NCI-H510A treated with DMSO at 0.1 percent for 48 hours (cell line): ENCODE measurements at regions not wholly inside any gene's neighbourhood (a gene's known extent, or its start where the extent isn't known, plus 50 kb on each side); places are given as distances from the start of the nearest gene placed in this dataset.

Experiments used
- DNase-seq: peaks from one replicate; lab custom pipeline; 2025; lab: John Stamatoyannopoulos, UW

GRCh38 chr21:28750565-28750964 is 242.1 kb downstream of the LTN1 start:
- no peak for DNase-seq

GRCh38 chr21:28749536-28749935 is 243.1 kb downstream of the LTN1 start:
- no peak for DNase-seq

- DNase-seq: no peak
Measured at GRCh38 chr21:28747464-28747863, 245.2 kb downstream of the LTN1 start.

DNA sequence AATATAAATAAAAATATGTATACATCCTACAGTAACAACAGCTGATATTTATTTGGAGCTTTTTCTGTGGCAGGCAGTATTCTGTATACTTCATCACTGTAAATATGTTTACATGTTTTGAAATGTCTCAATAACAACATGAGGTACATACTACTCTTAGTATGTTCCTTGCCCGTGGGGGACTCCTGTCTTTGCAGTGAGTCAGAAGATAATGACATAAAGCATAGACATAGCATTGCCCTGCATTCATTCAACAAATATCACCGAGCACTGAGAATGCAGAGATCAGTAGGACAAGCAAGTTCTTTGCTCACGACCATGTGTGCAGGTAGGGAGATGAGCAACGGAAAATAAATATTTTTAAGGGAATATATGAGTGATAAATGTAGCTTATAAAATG is 246.5 kb downstream of the LTN1 start:
- DNase-seq: no peak

DNA sequence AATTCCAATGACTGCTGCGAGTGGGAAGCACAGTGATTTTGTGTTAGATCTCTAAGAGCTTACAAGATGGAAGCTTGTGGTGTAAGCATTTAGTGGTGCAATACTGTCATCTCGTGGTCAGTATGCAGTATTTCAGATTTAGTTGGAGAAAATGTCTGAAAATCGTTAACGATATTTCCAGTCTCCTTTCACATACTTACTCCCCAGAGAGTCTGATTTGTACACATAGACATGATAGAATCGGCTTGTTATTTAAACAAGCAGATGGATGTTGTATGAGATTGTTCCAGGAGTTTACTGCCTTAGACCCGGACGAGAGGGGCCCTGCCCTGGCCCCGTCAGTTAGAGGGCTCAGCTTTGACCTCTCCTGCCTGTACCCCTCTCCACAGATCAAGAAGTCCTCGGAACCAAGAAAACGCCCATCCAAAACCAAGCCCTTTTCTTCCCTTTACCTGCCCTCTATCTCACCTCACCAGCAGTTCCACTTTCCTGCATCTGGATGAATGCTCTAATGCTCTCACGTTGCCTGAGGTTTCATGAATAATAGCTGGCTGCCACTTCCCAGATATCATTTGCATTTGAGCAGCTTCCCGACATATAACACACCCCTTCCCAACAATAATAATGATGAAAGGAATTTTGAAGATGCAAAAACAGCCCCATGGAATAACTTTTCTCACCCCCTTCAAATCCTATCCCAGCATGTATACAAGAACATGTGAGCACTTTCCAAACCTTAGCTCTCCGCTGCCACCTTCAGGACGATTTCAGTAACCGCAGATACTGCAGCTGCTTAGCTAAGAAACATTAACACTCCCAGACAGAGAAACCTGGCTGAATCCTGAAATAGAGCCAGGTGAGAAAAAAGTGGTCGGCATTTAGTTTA is 247.3 kb downstream of the LTN1 start:
- DNase-seq: peak; percentile 78

GRCh38 chr21:28743723-28744122 is 249.0 kb downstream of the LTN1 start:
- DNase-seq: no peak

GRCh38 chr21:28742527-28742926 is 250.2 kb downstream of the LTN1 start:
- DNase-seq: no peak

GRCh38 chr21:28740125-28740524 is 252.6 kb downstream of the LTN1 start:
- no peak for DNase-seq

DNA sequence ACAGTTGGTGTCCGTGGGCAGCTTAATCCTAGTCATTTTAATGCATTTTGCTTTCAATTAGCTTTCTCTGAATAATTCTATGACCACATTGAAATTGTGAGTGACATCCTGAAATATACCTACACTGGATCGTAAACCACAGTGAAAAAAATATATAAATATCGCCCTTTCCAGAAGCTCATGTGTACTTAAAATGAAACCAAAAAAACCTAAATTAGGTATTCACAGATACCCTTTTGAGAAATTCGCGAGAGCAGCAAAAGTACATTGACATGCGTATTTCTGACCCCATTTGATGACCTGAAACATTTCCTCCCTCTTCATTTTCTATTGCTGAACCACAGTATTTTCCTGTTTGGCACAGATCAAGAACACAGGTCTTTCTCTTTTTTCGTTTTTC is 253.8 kb downstream of the LTN1 start:
- DNase-seq: no peak

DNA sequence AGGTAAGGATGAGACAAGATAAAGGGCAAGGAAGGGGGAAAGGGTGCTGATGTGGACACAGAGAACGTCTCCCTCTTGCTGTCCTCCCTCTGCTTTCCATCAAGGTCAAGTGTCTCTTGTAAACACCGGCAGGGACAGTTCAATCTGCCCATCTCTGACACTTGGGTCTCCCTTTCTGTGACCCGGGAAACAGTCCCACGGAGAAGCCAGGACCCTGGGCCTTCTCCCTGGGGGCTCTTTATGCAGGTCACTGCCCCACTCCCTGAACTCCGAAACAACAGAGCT is 254.3 kb downstream of the LTN1 start:
- no peak for DNase-seq

- peak; percentile 2 for DNase-seq
Measured at GRCh38 chr21:28737674-28738419, 254.8 kb downstream of the LTN1 start.

- no peak for DNase-seq
Measured at GRCh38 chr21:28734522-28735175, 258.0 kb downstream of the LTN1 start.

GRCh38 chr21:28731700-28732321 is 260.9 kb downstream of the LTN1 start:
- no peak for DNase-seq

GRCh38 chr21:28729887-28730286 is 262.8 kb downstream of the LTN1 start:
- no peak for DNase-seq

DNA sequence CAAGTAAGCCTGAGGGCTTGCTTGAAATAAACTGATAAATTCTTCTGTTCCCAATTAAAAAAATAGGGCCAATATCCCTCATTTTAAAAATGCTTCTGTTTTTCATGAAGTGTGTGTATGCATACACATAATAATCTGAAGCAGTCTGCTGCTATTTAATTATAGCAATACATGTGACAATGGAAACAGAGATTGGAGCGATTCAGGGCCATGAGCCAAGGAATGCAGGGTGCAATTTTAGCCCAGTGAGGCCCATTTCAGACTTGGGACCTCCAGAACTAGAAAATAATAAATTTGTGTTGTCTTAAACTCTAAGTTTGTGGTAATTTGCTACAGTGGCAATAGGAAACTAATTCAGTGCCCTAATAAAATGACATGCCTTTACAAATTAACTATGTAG is 264.9 kb downstream of the LTN1 start:
- DNase-seq: no peak

DNA sequence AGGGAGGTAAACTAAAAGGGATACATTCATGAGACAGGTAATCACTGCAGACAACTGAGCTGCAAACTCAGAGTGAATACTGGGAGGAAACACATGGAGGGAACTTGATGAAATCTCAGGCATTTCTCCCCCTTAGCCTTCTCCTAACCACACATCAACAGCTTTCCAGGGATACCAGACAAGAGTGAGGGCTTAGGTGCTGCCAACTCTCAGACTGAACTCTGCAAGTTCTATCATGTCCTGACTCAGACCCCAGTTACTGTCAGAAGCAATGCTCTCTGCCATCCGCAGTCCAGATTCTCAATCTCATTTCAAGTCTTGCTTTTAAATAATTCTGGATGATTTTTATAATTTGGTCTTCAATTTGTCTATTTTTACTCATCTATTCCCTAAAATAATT is 267.3 kb downstream of the LTN1 start:
- no peak for DNase-seq

DNA sequence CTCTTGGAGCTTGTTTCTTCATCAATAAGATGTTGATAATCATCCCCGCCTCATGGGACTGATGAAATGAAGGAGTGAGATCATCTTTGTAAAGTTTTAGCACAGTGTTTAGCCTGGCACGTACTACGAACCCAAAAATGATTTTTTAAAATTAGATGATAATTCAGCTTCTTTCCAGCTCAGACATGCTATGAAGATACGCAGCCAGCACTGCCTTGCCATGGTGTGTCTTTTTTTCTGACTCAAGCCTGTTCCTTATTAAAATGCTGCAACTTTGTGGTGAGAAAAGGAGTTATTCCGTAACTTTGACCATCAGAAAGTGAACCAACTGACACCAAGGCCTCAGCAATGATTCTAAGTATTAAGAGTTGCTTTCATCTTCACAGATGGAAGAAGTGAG is 269.0 kb downstream of the LTN1 start:
- DNase-seq: no peak

DNA sequence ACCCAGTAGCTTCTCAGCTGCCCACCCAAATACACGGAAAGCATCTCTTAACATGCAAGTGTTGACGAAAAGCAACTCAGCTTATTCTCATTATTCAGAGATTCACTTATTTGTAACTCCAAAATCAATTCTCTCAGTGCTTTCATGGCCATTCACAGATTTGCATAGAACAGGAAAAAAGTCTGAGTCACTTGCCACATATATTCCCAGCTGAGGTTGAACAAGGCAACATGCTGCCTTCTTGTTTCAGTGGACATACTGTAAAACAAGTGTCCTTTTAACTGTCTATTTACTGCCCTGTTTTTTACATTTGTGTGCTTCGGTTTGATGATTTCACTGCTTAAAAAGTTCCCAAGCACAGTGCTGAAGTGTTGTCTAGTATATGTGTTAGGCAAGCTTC is 273.0 kb downstream of the LTN1 start:
- no peak for DNase-seq

DNA sequence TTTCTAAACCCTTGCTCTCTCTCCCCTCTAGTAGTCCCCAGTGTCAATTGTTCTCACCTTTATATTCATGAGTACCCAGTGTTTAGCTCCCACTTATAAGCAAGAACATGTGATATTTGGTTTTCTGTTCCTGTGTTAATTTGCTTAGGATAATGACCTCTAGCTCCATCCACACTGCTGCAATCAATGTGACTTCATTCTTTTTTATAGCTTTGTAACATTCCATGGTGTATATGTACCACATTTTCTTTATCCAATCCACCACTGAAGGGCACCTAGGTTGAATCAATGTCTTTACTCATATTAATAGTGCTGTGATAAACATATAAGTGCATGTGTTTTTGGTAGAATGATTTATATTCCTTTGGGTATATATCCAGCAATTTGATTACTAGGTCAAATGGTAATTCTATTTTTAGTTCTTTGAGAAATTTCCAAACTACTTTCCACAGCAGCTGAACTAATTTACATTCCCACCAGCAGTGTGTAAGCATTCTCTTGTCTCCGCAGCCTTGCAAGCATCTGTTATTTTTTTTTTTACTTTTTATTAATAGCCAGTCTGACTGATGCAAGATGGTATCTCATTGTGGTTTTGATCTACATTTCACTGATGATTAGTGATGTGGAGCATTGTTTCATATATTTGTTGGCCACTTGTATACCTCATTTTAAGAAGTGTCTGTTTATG is 277.8 kb downstream of the LTN1 start:
- DNase-seq: no peak

- no peak for DNase-seq
Measured at GRCh38 chr21:28712411-28712810, 280.3 kb downstream of the LTN1 start.

- no peak for DNase-seq
Measured at GRCh38 chr21:28705616-28706015, 287.1 kb downstream of the LTN1 start.

DNA sequence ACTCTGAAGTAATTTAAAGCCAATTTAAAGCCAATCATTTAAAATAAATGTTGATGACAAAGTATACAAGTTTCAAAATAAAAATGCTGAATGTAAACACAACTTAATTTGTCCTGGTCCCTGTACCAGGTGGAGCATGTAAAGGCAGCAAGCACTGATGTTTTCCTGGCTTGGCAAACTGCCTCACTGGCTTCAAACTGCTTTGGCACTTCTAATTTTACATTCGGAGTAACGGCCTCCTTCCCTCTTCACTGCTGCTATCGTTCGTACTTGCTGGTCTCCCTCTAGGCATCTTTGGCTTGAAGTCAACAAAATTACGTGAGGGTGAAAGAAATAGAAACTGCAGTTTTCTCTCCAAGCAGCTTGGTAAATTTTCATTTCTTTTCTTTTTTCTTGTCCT is 287.9 kb downstream of the LTN1 start:
- DNase-seq: no peak
